ENCODE measurements at regions not wholly inside any gene's neighbourhood (a gene's known extent, or its start where the extent isn't known, plus 50 kb on each side); places are given as distances from the start of the nearest gene placed in this dataset.
"Not testable (repeated sequence)": the region's sequence is repeated elsewhere in the genome, so short reads cannot be mapped to it uniquely, and the experiment has no call there.

GRCh38 chr1:95640746-95641145, 406.7 kb downstream of the RWDD3 start:
- DNase-seq (ENCODE audit: low spot score) (no peak), ATAC-seq (no peak)
- Mint-ChIP-seq H3K9me3 (peaks cover 17% of the 10 kb centered on the region), H3K27me3 (no peaks in the 10 kb centered on the region), H3K36me3 (no peaks in the 10 kb centered on the region), H3K27ac (no peak overlapping the region), H3K4me1 (ENCODE audit: low read depth in 2 of 2) (no peaks in the 10 kb centered on the region), H3K4me3 (no peak overlapping the region)

GRCh38 chr1:95641386-95641785, 407.4 kb downstream of the RWDD3 start:
- Mint-ChIP-seq H3K36me3 (no peaks in the 10 kb centered on the region), H3K9me3 (peaks cover 17% of the 10 kb centered on the region), H3K4me1 (ENCODE audit: low read depth in 2 of 2) (no peaks in the 10 kb centered on the region), H3K27me3 (no peaks in the 10 kb centered on the region), H3K4me3 (no peak overlapping the region), H3K27ac (no peak overlapping the region)
- DNase-seq (ENCODE audit: low spot score) (no peak), ATAC-seq (no peak)

- H3K4me3 Mint-ChIP-seq: no peak overlapping the region
- no peak overlapping the region for H3K27ac Mint-ChIP-seq
- H3K4me1 Mint-ChIP-seq (ENCODE audit: low read depth in 2 of 2): no peaks in the 10 kb centered on the region
- H3K36me3 Mint-ChIP-seq: peaks cover 4% of the 10 kb centered on the region
- no peak for ATAC-seq
- peaks cover 19% of the 10 kb centered on the region for H3K9me3 Mint-ChIP-seq
- no peaks in the 10 kb centered on the region for H3K27me3 Mint-ChIP-seq
- DNase-seq (ENCODE audit: low spot score): no peak
These were observed 408.0 kb downstream of the RWDD3 start for GRCh38 chr1:95642035-95642434.

- DNase-seq (ENCODE audit: low spot score) (no peak), ATAC-seq (no peak)
- Mint-ChIP-seq H3K9me3 (peaks cover 15% of the 10 kb centered on the region), H3K4me1 (ENCODE audit: low read depth in 2 of 2) (no peaks in the 10 kb centered on the region), H3K27me3 (no peaks in the 10 kb centered on the region), H3K27ac (no peak overlapping the region), H3K4me3 (no peak overlapping the region), H3K36me3 (peaks cover 4% of the 10 kb centered on the region)
These were observed 409.1 kb downstream of the RWDD3 start for GRCh38 chr1:95643071-95643470.

GRCh38 chr1:95645126-95645525, 411.1 kb downstream of the RWDD3 start:
- DNase-seq (ENCODE audit: low spot score); ATAC-seq; H3K27ac Mint-ChIP-seq; H3K4me1 Mint-ChIP-seq (ENCODE audit: low read depth in 2 of 2); H3K27me3 Mint-ChIP-seq; H3K4me3 Mint-ChIP-seq; H3K36me3 Mint-ChIP-seq: not testable (repeated sequence)
- peaks cover 15% of the 10 kb centered on the region for H3K9me3 Mint-ChIP-seq

- DNase-seq (ENCODE audit: low spot score) (no peak), ATAC-seq (no peak)
- peaks cover 4% of the 10 kb centered on the region for H3K36me3 Mint-ChIP-seq
- no peaks in the 10 kb centered on the region for H3K4me1 Mint-ChIP-seq (ENCODE audit: low read depth in 2 of 2)
- H3K9me3 Mint-ChIP-seq: peaks cover 9% of the 10 kb centered on the region
- H3K27ac Mint-ChIP-seq: no peak overlapping the region
- H3K27me3 Mint-ChIP-seq: no peaks in the 10 kb centered on the region
- no peak overlapping the region for H3K4me3 Mint-ChIP-seq
These were observed 416.6 kb downstream of the RWDD3 start for GRCh38 chr1:95650631-95651030.

GRCh38 chr1:95652423-95652965, 418.5 kb downstream of the RWDD3 start:
- ATAC-seq: no peak
- Mint-ChIP-seq H3K4me1 (ENCODE audit: low read depth in 2 of 2) (no peaks in the 10 kb centered on the region), H3K36me3 (no peaks in the 10 kb centered on the region), H3K27ac (no peak overlapping the region), H3K4me3 (no peak overlapping the region), H3K27me3 (no peaks in the 10 kb centered on the region), H3K9me3 (peaks cover 6% of the 10 kb centered on the region)
- DNase-seq (ENCODE audit: low spot score): no peak

- no peak for DNase-seq (ENCODE audit: low spot score)
- no peak overlapping the region for H3K27ac Mint-ChIP-seq
- H3K9me3 Mint-ChIP-seq: peaks cover 12% of the 10 kb centered on the region
- H3K4me1 Mint-ChIP-seq (ENCODE audit: low read depth in 2 of 2): no peaks in the 10 kb centered on the region
- no peaks in the 10 kb centered on the region for H3K27me3 Mint-ChIP-seq
- no peak for ATAC-seq
- H3K4me3 Mint-ChIP-seq: no peak overlapping the region
- H3K36me3 Mint-ChIP-seq: no peaks in the 10 kb centered on the region
These were observed 419.6 kb downstream of the RWDD3 start for GRCh38 chr1:95653618-95654017.

- H3K27ac Mint-ChIP-seq: no peak overlapping the region
- ATAC-seq: no peak
- H3K4me3 Mint-ChIP-seq: no peak overlapping the region
- H3K27me3 Mint-ChIP-seq: no peaks in the 10 kb centered on the region
- no peak for DNase-seq (ENCODE audit: low spot score)
- peaks cover 16% of the 10 kb centered on the region for H3K9me3 Mint-ChIP-seq
- H3K36me3 Mint-ChIP-seq: no peaks in the 10 kb centered on the region
- H3K4me1 Mint-ChIP-seq (ENCODE audit: low read depth in 2 of 2): no peaks in the 10 kb centered on the region
These were observed 421.5 kb downstream of the RWDD3 start for GRCh38 chr1:95655321-95656020.

- H3K4me1 Mint-ChIP-seq (ENCODE audit: low read depth in 2 of 2): no peaks in the 10 kb centered on the region
- no peak for ATAC-seq
- no peak overlapping the region for H3K4me3 Mint-ChIP-seq
These were observed 423.2 kb downstream of the RWDD3 start for GRCh38 chr1:95657248-95657647.

GRCh38 chr1:95659166-95659565, 425.2 kb downstream of the RWDD3 start:
- no peak overlapping the region for H3K27ac Mint-ChIP-seq
- no peaks in the 10 kb centered on the region for H3K36me3 Mint-ChIP-seq
- no peak for DNase-seq (ENCODE audit: low spot score)
- H3K27me3 Mint-ChIP-seq: no peaks in the 10 kb centered on the region
- no peaks in the 10 kb centered on the region for H3K4me1 Mint-ChIP-seq (ENCODE audit: low read depth in 2 of 2)
- peaks cover 18% of the 10 kb centered on the region for H3K9me3 Mint-ChIP-seq
- no peak overlapping the region for H3K4me3 Mint-ChIP-seq
- ATAC-seq: no peak

More at GRCh38 chr1:95657248-95657647, 423.2 kb downstream of the RWDD3 start:
- peaks cover 13% of the 10 kb centered on the region for H3K9me3 Mint-ChIP-seq
- no peak overlapping the region for H3K27ac Mint-ChIP-seq
- H3K36me3 Mint-ChIP-seq: no peaks in the 10 kb centered on the region
- no peak for DNase-seq (ENCODE audit: low spot score)
- no peaks in the 10 kb centered on the region for H3K27me3 Mint-ChIP-seq

GRCh38 chr1:95659588-95659987, 425.6 kb downstream of the RWDD3 start:
- H3K36me3 Mint-ChIP-seq: no peaks in the 10 kb centered on the region
- ATAC-seq (no peak), DNase-seq (ENCODE audit: low spot score) (no peak)
- no peaks in the 10 kb centered on the region for H3K4me1 Mint-ChIP-seq (ENCODE audit: low read depth in 2 of 2)
- H3K27me3 Mint-ChIP-seq: no peaks in the 10 kb centered on the region
- H3K9me3 Mint-ChIP-seq: peaks cover 20% of the 10 kb centered on the region
- H3K4me3 Mint-ChIP-seq: no peak overlapping the region
- no peak overlapping the region for H3K27ac Mint-ChIP-seq

GRCh38 chr1:95660736-95661135, 426.7 kb downstream of the RWDD3 start:
- H3K4me1 Mint-ChIP-seq (ENCODE audit: low read depth in 2 of 2): no peaks in the 10 kb centered on the region
- no peak for ATAC-seq
- H3K36me3 Mint-ChIP-seq: no peaks in the 10 kb centered on the region

GRCh38 chr1:95663530-95663929, 429.5 kb downstream of the RWDD3 start:
- H3K9me3 Mint-ChIP-seq: peaks cover 19% of the 10 kb centered on the region
- not testable (repeated sequence) for DNase-seq (ENCODE audit: low spot score); H3K27me3 Mint-ChIP-seq; H3K4me1 Mint-ChIP-seq (ENCODE audit: low read depth in 2 of 2); H3K27ac Mint-ChIP-seq; H3K4me3 Mint-ChIP-seq; ATAC-seq; H3K36me3 Mint-ChIP-seq

More at GRCh38 chr1:95660736-95661135, 426.7 kb downstream of the RWDD3 start:
- Mint-ChIP-seq H3K27ac (no peak overlapping the region), H3K27me3 (no peaks in the 10 kb centered on the region), H3K9me3 (peaks cover 21% of the 10 kb centered on the region), H3K4me3 (no peak overlapping the region)
- DNase-seq (ENCODE audit: low spot score): no peak

- Mint-ChIP-seq H3K27ac (no peak overlapping the region), H3K27me3 (no peaks in the 10 kb centered on the region), H3K36me3 (no peaks in the 10 kb centered on the region), H3K4me1 (ENCODE audit: low read depth in 2 of 2) (no peaks in the 10 kb centered on the region), H3K9me3 (peaks cover 15% of the 10 kb centered on the region), H3K4me3 (no peak overlapping the region)
- DNase-seq (ENCODE audit: low spot score) (no peak), ATAC-seq (no peak)
These were observed 434.2 kb downstream of the RWDD3 start for GRCh38 chr1:95668165-95668564.
